ENCODE measurements at regions not wholly inside any gene's neighbourhood (a gene's known extent, or its start where the extent isn't known, plus 50 kb on each side); places are given as distances from the start of the nearest gene placed in this dataset.
"Not testable (repeated sequence)": the region's sequence is repeated elsewhere in the genome, so short reads cannot be mapped to it uniquely, and the experiment has no call there.

DNA sequence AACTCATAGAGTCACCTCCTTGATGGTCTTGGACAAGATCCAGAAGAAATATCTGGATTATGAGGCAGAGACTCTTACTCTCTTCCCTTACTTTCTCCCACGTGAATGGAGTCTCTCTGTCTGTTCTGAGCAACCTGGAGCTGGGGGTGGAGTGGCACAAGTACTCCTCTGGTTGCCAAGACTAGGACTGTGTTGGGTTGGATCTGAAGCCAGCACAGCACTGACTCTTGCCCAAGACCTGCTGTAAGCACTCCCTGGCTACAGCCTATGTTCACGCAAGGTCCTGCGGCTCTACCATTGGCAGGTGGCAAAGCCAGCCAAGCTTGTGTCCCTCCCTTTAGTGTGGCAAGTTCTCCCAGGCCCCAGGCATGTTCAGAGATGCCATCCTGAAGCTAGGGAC is 488.2 kb upstream of the NRG3 start:
- no peak for DNase-seq (ENCODE audit: extremely low read depth in 1 of 2, low read depth in 1 of 2)

DNA sequence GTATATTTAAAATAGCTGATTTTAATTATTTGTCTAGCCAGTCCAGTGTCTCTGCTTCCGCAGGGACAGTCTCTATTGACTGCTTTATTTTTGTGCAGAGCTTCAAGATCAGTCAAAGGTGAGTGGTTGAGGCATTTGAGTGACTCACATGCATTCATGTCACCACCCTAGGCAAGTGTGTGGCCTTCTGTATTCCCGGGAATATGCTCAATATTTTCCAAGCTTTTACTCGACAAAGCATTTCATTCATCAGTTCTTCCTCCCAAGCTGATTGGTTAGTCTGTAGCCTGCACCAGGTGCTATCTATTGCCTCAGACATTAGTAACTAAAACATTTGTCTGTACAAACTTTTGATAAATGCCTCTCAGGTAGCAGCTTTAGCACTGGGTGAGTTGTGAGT is 471.5 kb upstream of the NRG3 start:
- DNase-seq (ENCODE audit: extremely low read depth in 1 of 2, low read depth in 1 of 2): no peak

DNA sequence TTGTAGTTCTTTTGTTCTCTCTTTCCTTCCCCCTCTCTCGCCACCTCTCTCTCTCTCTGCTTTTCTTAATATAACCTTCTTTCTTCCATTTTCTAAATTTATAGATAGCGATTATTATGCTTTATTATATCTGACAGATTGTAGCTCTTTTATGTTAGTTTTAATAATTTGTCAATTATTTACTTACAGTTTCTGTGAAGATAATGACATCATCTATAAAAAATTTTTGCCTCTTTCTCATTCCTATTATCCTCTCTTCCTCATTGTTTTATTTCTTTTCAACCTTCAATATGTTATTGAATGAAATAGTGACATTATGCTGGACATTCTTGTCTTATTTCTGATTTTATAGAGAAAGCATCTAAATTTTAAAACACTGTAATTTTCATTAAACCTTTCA is 469.6 kb upstream of the NRG3 start:
- DNase-seq (ENCODE audit: extremely low read depth in 1 of 2, low read depth in 1 of 2): no peak

DNA sequence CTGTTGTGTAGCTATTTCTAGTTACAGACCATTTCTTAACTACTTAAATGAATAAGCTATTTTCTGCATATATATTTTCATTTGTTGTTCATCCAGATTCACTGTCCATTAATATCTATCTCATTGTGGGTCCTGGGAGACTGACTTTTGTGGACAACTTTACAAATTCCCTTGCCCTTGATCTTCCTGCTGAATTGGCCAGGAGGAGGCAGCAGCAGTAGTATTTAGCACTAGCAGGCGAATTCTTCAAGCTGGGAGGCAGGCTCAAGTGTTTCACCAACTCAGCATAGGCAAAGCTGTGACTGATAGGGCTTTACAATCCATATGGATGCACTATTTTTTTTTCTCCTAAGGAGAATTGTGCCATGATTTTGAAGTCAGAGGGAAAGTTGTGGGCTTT is 461.0 kb upstream of the NRG3 start:
- DNase-seq (ENCODE audit: extremely low read depth in 1 of 2, low read depth in 1 of 2): no peak

DNA sequence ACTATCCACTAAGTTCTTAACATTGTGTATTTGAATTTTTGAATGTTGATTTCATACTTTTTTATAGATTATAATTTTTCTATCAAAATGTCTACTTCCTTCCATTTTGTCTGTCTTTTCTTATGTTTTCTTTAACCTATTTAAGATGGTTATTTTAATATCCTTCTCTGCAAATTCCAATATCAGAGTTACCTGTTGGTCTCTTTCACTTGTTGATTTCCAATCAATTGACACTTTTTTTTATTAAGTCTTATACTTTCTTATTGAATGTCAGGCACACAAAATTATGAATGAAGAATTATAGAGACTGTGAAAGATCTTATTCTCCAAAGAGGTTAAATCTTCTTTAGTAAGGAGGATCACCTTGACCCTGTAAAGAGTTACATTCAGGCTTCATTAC is 448.3 kb upstream of the NRG3 start:
- DNase-seq (ENCODE audit: extremely low read depth in 1 of 2, low read depth in 1 of 2): no peak

DNA sequence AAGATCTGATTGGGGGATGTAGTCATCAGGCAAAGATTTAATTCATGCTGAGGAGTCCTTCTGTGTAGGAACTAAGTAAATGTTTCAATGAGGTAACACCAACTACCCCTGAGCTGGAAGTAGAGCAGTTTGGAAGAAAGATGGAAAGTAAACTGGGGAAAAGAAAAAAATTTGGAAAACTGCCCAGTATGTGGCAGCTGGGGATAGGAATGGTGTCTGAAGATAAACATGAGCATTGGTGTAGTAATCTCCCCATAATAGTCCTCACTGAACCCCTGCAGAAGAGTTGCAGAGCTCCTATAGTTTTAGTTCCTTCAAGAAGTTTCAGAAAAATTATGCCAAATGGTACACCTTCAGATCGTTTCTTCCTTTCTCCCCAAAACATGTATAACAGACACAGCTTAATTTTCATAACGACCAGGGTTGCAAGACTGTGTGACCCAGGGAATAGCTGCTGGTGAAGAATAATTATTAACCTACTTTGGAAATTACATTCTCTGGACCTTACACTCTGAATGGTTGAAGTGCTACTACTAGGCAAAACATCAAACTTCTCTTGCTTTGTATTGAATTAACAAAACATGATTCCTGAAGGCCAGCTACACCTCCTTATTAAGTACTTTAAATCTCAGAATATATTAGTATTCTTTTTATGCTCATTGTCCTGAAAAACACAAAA is 446.4 kb upstream of the NRG3 start:
- no peak for DNase-seq (ENCODE audit: extremely low read depth in 1 of 2, low read depth in 1 of 2)

DNA sequence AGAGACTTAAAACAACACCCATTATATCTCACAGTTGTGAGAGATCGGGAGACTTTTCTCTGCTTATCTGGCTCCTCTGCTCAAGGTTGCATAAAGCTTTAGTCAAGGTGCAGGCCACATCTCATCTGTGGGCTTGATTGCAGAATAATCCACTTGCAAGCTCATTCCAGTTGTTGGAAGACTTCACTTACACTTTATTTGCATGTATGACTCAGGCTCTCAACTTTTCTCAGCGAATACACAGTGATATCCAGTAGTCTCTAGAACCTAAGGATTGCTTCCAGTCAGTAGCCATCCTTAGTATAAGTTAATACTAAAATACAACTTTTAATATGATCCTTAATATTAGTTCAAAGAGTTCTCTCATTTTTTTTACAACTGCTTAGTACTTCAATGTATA is 435.5 kb upstream of the NRG3 start:
- DNase-seq (ENCODE audit: extremely low read depth in 1 of 2, low read depth in 1 of 2): no peak

DNA sequence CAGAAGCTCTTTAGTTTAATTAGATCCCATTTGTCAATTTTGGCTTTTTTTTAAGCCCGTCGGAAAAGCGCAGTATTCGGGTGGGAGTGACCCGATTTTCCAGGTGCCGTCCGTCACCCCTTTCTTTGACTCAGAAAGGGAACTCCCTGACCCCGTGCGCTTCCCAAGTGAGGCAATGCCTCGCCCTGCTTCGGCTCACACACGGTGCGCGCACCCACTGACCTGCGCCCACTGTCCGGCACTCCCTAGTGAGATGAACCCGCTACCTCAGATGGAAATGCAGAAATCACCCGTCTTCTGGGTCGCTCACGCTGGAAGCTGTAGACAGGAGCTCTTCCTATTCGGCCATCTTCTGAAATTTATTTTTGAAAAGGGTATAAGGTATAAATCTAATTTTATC is 433.4 kb upstream of the NRG3 start:
- not testable (repeated sequence) for DNase-seq (ENCODE audit: extremely low read depth in 1 of 2, low read depth in 1 of 2)

DNA sequence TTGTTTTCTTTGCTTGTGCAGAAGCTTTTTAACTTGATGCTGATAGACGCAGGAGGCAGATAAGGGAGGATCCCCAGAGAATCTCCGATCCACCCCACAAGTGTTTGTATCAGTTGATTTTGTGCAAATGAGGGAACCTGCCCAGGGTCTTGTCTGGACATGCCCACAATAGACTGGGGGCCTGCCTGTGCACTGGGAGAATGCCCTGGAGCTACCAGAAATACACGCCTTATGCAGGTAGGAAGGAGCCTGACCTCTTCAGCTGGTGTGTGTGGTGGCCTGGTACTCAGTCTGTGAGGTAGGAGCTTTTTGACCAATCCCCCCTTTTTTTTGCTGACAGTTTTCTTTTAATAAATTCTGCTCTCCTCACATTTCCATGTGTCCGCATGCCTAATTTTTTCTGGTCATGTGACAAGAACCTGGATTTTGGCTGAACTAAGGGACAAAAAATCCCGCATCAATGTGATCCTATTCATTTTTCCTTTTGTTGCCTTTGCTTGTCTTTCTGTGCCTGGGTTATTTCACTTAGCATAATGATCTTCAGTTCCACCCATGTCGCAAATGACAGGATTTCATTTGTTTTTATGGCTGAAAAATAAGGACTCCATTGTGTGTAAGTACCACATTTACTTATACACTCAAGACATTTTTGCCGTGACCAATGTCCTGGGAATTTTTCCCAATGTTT is 430.6 kb upstream of the NRG3 start:
- no peak for DNase-seq (ENCODE audit: extremely low read depth in 1 of 2, low read depth in 1 of 2)

DNA sequence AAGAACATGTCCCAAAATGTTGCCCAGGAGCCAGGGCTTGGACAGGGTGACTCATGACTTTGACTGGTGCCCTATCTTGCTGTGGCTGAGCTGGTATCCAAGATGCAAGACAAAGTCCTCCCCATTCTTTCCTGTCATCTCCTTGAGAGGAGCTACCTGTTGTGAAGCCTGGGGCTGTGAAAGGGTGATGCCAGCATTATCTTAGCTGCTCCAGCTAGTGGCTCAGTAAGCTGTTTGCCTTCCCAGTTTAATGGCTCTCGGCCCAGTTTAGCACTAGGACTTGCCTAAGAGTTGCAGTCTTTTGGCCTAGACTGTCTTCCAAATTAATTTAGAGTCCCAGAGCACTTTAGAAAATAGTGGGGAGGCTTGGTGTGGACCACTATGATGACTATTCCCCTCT is 424.3 kb upstream of the NRG3 start:
- no peak for DNase-seq (ENCODE audit: extremely low read depth in 1 of 2, low read depth in 1 of 2)

DNA sequence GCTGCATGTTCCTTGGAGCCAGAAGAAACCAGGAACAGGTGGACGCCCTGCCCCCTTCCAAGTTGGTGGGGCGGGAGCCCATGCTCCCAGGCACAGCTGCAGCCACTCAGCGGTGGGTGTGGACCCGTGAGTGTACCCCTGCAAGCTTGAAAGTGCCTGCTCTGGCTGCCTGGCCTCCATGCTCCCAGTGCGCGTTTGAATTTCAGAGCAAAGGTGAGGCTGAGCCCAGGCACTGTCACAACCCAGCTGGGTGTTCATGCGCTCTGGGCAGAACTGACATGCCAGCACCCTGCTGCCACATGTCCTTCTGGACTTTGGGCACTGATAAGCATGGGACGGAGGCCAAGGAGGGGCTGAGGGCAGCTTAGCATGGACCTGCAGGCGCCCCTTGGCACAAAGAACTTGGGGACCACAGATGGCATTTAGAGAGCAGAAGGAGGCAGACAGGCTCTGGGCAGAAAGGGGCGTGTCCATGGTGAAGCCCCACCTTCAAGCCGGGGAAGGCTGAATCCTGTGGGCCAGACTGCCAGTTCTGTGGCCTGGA is 402.0 kb upstream of the NRG3 start:
- no peak for DNase-seq (ENCODE audit: extremely low read depth in 1 of 2, low read depth in 1 of 2)

DNA sequence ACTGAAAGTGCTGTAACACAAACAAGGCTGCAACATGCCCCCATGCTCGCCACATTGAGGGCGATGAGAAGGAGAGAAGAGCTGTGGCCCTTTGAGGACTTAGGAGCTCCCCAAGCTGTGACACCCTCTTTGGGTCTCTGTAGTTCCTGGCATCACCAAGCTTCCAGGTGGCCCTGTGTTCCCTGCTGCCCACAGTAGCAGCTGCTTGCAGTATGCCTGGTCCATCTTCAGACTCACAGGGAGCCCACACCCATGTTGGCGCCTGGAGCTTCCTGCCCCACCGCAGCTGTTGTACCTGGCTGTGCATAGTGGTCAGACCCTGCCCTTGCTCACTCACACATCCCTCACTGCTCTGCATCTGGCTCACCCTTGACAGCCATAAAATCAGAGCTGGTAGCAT is 401.2 kb upstream of the NRG3 start:
- no peak for DNase-seq (ENCODE audit: extremely low read depth in 1 of 2, low read depth in 1 of 2)

DNA sequence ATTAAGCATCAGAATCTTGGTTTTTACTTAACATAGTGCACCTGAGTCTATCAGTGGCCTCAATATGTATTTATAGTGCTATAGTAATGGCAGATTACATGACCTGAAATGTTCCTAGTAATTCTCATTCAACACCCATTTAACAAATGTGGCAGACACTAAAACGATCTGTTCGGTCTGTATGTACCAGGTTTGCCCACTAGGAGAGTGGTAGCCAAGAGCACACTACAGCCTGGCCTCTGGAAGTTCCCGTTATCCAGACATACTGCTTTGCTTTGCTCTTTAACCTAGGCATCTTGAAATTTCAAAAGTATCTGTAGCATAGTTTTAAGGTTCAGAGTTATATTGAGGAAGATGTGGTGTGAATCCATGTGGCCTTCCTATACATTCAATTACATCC is 395.7 kb upstream of the NRG3 start:
- DNase-seq (ENCODE audit: extremely low read depth in 1 of 2, low read depth in 1 of 2): no peak

DNA sequence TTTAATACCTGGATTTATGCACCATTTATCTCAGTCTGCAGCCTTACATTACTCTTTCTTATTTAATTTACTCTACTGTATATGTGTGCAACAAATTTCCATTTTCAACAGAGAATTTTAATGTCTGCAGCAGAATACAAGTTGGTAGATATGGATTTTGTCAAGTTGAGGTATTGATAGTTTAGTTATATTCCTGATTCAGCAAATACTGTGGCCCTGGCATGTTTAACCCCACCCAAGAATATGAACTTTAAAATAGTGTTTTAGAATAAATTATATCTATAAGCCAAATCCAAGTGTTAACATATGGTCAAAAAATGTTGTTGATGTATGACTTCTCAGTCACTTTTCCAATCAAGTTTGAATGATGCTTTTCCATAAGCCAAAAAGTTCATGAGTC is 378.4 kb upstream of the NRG3 start:
- no peak for DNase-seq (ENCODE audit: extremely low read depth in 1 of 2, low read depth in 1 of 2)

DNA sequence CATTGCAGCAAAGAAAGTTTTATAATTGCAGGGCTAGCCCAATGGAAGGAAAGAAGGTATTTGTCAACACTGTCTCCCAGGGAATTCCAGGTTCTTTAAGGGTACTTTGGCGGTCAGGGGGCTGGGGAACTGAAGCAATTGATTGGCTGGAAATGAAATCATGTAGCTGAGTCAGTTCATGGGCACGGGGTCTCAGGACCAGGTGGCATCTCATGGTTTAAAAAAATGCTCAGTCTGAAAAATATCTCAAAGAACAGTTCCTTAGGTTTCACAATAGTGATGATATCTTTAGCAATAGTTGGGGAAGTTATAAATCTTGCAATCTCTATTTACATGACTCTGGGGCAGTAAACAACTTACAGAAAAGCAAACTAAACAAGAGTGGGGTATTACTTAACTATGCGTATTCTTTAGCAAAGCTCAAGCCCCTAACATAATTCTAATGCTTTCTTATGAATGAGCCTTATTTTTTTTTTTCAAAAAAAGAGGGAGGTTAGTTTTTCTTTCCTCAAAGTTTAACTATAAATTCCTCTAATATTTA is 376.9 kb upstream of the NRG3 start:
- no peak for DNase-seq (ENCODE audit: extremely low read depth in 1 of 2, low read depth in 1 of 2)

DNA sequence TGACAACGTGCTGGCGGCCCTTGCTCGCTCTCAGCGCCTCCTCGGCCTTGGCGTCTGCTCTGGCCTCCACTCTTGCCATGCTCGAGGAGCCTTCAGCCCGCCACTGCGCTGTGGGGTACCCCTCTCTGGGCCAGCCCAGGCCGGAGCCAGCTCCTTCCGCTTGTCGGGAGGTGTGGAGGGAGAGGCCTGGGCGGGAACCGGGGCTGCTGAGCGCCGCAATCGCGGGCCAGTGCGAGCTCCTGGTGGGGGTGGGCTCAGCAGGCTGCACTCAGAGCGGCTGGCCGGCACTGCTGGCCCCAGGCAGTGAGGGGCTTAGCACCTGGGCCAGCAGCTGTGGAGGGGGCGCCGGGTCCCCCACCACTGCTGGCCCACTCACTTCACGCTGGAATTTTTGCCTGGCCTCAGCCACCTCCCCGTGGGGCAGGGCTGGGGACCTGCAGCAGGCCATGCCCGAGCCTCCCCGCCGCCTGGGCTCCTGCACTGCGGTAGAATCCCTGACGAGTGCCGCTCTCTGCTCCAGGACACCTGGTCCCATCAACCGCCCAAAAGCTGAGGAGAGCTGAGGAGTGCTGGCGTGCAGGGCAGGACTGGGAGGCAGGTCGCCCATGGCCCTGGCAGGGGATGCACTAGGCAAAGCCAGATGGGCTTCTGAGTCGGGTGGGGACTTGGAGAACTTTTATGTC is 372.2 kb upstream of the NRG3 start:
- DNase-seq (ENCODE audit: extremely low read depth in 1 of 2, low read depth in 1 of 2): no peak

DNA sequence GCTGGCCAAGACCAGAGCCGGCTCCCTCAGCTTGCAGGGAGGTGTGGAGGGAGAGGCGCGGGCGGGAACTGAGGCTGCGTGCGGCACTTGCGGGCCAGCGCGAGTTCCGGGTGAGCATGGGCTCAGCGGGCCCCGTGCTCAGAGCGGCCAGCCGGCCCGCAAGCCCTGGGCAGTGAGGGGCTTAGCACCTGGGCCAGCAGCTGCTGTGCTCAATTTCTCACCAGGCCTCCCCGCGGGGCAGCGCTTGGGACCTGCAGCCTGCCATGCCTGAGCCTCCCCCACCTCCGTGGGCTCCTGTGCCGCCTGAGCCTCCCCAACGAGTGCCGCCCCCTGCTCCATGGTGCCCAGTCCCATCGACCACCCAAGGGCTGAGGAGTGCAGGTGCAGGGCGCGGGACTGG is 369.2 kb upstream of the NRG3 start:
- not testable (repeated sequence) for DNase-seq (ENCODE audit: extremely low read depth in 1 of 2, low read depth in 1 of 2)

DNA sequence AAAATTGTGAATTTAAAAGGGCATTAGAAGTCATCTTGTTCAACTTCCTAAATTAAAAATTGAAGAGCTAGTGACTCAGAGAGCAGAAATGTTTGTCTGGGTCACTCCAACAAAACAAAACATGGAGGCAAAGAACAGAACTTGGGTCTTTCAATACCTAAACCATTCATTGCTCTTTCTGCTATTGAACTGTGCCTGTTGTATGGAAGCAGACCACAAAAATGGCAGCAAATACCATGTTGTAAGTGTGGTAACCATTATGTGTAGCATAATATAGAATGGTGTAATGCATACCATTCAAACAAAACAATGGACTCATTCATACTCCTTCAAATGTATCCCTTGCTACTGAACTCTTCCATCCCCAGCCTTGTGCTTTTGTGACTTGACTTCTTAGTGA is 360.2 kb upstream of the NRG3 start:
- DNase-seq (ENCODE audit: extremely low read depth in 1 of 2, low read depth in 1 of 2): no peak

DNA sequence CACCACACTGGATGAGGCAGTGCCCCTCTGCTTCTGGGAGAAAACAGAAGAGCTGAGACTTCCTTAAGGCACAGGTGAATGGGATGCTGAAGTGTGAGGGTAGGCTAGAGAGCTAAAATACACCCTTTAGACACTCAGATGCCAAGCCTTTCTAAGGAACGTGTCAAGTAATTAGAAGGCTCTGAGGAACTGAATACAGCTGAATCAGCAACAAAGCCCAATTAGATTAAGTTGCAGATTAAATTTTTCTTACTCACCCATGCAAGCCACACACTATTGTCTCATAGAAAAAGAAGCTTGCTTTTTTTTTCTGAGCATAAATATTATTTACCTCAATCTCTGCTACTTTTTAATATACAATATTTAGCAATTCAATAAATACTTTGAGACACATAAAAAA is 354.3 kb upstream of the NRG3 start:
- no peak for DNase-seq (ENCODE audit: extremely low read depth in 1 of 2, low read depth in 1 of 2)

DNA sequence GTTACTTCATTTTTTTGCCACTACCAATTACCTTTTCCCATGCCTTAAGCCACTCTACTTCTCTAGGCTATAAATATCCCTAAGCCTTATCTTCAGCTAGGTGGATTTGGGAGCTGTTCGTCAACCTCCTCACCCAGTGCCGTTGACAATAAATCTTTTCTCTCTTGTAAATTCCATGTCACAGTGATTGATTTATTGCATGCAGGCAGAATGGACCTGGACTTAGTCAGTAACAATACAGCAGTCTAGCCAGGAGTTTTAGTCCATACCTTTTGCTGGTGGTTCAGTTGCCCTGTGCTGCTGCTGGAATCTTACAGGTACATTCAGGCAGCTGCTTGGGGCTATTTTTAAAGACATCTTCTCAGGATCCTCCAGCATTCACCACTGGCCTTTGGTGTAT is 350.5 kb upstream of the NRG3 start:
- DNase-seq (ENCODE audit: extremely low read depth in 1 of 2, low read depth in 1 of 2): no peak

DNA sequence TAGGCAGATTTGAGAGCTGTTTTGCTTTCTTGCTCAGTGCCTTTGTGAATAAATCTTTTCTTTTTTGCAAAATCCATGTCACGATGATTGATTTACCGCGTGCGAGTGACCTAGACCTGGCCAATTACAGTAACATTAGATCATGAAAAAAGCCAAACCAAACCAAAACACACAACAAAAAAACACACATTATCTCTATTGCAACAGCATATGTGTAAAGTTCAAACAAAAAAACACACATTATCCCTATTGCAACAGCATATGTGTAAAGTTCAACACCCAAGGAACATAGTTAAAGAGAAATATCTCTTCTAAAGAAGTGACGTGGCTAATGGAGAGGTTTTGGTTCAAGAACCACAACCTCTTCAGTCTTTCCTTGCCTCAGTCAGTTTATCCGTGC is 342.6 kb upstream of the NRG3 start:
- no peak for DNase-seq (ENCODE audit: extremely low read depth in 1 of 2, low read depth in 1 of 2)

DNA sequence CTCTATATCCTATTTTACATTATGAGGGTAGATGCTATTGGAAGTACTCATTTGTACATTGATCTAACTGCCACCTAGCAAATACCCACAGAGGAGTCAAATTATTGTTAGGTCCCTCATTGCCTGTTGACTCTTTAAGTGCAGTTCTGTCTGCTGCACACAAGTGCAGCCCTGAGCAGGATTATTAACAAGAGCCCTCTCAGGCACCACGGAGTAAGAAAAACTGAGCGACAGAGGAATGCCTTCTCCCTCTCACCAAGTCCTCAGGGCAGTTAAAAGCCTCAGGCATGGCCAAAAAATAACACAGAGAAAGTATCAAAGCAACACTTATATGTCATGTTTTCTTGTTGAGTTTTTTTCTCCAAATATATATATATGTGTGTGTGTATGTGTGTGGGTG is 340.0 kb upstream of the NRG3 start:
- DNase-seq (ENCODE audit: extremely low read depth in 1 of 2, low read depth in 1 of 2): no peak
